ENCODE measurements at regions not wholly inside any gene's neighbourhood (a gene's known extent, or its start where the extent isn't known, plus 50 kb on each side); places are given as distances from the start of the nearest gene placed in this dataset.

- Histone ChIP-seq H3K27me3 (no peaks in the 10 kb centered on the region), H3K4me3 (no peak overlapping the region), H3K9me3 (no peaks in the 10 kb centered on the region), H3K27ac (no peak overlapping the region), H3K36me3 (no peaks in the 10 kb centered on the region), H3K4me1 (no peaks in the 10 kb centered on the region)
- 23% methylated on average over 5 of the region's 10 CpGs for WGBS (ENCODE audit: insufficient coverage, low coverage, low lambda C conversion rate, missing lambda C conversion rate)
- intact Hi-C loops (cut with DNase I), result no loop called here
- DNase-seq, result no peak
- TF ChIP-seq POLR2A (IDR thresholded peaks at IDR 0.05), result no peak
- TF ChIP-seq CTCF (IDR thresholded peaks at IDR 0.05), result no peak
- no peak for ATAC-seq
These were observed 533.7 kb downstream of the LIG4 start for GRCh38 chr13:107681600-107681999.

GRCh38 chr13:107680115-107680514 is 535.2 kb downstream of the LIG4 start:
- Histone ChIP-seq H3K9me3 (no peaks in the 10 kb centered on the region), H3K27ac (no peak overlapping the region), H3K27me3 (no peaks in the 10 kb centered on the region), H3K4me1 (no peaks in the 10 kb centered on the region), H3K36me3 (no peaks in the 10 kb centered on the region), H3K4me3 (no peak overlapping the region)
- intact Hi-C loops (cut with DNase I), result no loop called here
- DNase-seq (no peak), ATAC-seq (no peak)
- TF ChIP-seq POLR2A (IDR thresholded peaks at IDR 0.05), result no peak
- no peak for TF ChIP-seq CTCF (IDR thresholded peaks at IDR 0.05)
- WGBS (ENCODE audit: insufficient coverage, low coverage, low lambda C conversion rate, missing lambda C conversion rate), result 44% methylated on average over 7 of the region's 7 CpGs

- no peak for DNase-seq
- intact Hi-C loops (cut with DNase I), result no loop called here
- no peaks in the 10 kb centered on the region for H3K36me3 ChIP-seq
- H3K4me3 ChIP-seq, result no peak overlapping the region
- no peaks in the 10 kb centered on the region for H3K27me3 ChIP-seq
- no peaks in the 10 kb centered on the region for H3K4me1 ChIP-seq
- ATAC-seq, result no peak
- TF ChIP-seq POLR2A (IDR thresholded peaks at IDR 0.05) (no peak), CTCF (IDR thresholded peaks at IDR 0.05) (no peak)
- H3K9me3 ChIP-seq, result no peaks in the 10 kb centered on the region
- 50% methylated on average over 9 of the region's 11 CpGs for WGBS (ENCODE audit: insufficient coverage, low coverage, low lambda C conversion rate, missing lambda C conversion rate)
- H3K27ac ChIP-seq, result no peak overlapping the region
These were observed 537.2 kb downstream of the LIG4 start for GRCh38 chr13:107678075-107678689.

GRCh38 chr13:107675847-107676550 is 539.3 kb downstream of the LIG4 start:
- H3K9me3 ChIP-seq, result no peaks in the 10 kb centered on the region
- no peaks in the 10 kb centered on the region for H3K36me3 ChIP-seq
- no peak overlapping the region for H3K27ac ChIP-seq
- H3K4me3 ChIP-seq, result no peak overlapping the region
- intact Hi-C loops (cut with DNase I), result no loop called here
- H3K4me1 ChIP-seq, result no peaks in the 10 kb centered on the region
- DNase-seq, result no peak
- ATAC-seq, result no peak
- WGBS (ENCODE audit: insufficient coverage, low coverage, low lambda C conversion rate, missing lambda C conversion rate), result 44% methylated on average over 2 of the region's 2 CpGs
- H3K27me3 ChIP-seq, result no peaks in the 10 kb centered on the region
- no peak for TF ChIP-seq CTCF (IDR thresholded peaks at IDR 0.05)
- no peak for TF ChIP-seq POLR2A (IDR thresholded peaks at IDR 0.05)
